H1 (cell line): ENCODE measurements at regions not wholly inside any gene's neighbourhood (a gene's known extent, or its start where the extent isn't known, plus 50 kb on each side); places are given as distances from the start of the nearest gene placed in this dataset.

Experiments
- CTCF ChIA-PET: fragments of 300-600 bp; sonication (Branson Sonifier 250); formaldehyde crosslinking; loops from one replicate; lab custom pipeline; 2021; ENCODE audit not compliant: partially characterized antibody; lab: Charles Lee
- POLR2A ChIA-PET: fragments of 300-600 bp; sonication (Branson Sonifier 250); formaldehyde crosslinking; loops from one replicate; lab custom pipeline; 2021; ENCODE audit warnings: inconsistent platforms; ENCODE audit not compliant: partially characterized antibody; lab: Charles Lee
- DNase-seq, 2 experiments: peaks; one replicate each; pipeline versions ENCODE4 v3.0.0 to v3.0.0-alpha.2; 2010 to 2022; ENCODE audit warnings: low spot score in 2 of 2, low read depth in 1 of 2, mixed read lengths in 1 of 2
- FAIRE-seq: peaks from 2 replicates; lab custom pipeline; 2011; peaks lifted over from hg19 to GRCh38; lab: Jason Lieb, UNC
- H2AFZ ChIP-seq: 2 replicates; pipeline ENCODE4 v1.8.1; 2012; ENCODE audit warnings: low read length, inconsistent platforms
- H2AK5ac ChIP-seq: 2 replicates; pipeline ENCODE4 v1.6.1; 2013; ENCODE audit warnings: low read depth, low read length
- H2BK120ac ChIP-seq: replicated peaks from 2 replicates; pipeline ENCODE3; 2013; ENCODE audit warnings: low read depth, low read length, inconsistent platforms
- H2BK12ac ChIP-seq: 2 replicates; pipeline ENCODE4 v1.6.1; 2013; ENCODE audit warnings: low read depth, low read length
- H2BK15ac ChIP-seq: 2 replicates; pipeline ENCODE4 v1.6.1; 2013; ENCODE audit warnings: low read length
- H2BK20ac ChIP-seq: 2 replicates; pipeline ENCODE4 v1.6.1; 2013; ENCODE audit warnings: low read length
- H2BK5ac ChIP-seq: 2 replicates; pipeline ENCODE4 v1.6.1; 2013; ENCODE audit warnings: low read depth, low read length
- H3K14ac ChIP-seq: 2 replicates; pipeline ENCODE4 v1.6.1; 2013; ENCODE audit warnings: inconsistent platforms; ENCODE audit not compliant: insufficient read length
- H3K18ac ChIP-seq: 2 replicates; pipeline ENCODE4 v1.6.1; 2013; ENCODE audit warnings: low read length; ENCODE audit errors: extremely low read depth
- H3K23ac ChIP-seq: 2 replicates; pipeline ENCODE4 v1.6.1; 2013; ENCODE audit warnings: inconsistent platforms; ENCODE audit not compliant: insufficient read length
- H3K23me2 ChIP-seq: 2 replicates; pipeline ENCODE4 v1.6.1; 2013; ENCODE audit warnings: low read depth, low read length
- H3K27ac ChIP-seq: 2 replicates; pipeline ENCODE4 v1.6.1; 2011; ENCODE audit warnings: low read depth, low read length, inconsistent platforms
- H3K27me3 ChIP-seq, 4 experiments: replicated peaks in 1 of 4; 1 replicate in 1 of 4; 2 replicates in 3 of 4; pipeline versions ENCODE4 v1.6.1 to v1.8.1; 2011 to 2013; ENCODE audit warnings: low read length in 3 of 4, mild to moderate bottlenecking in 3 of 4, inconsistent platforms in 2 of 4, mixed read lengths in 2 of 4, moderate library complexity in 1 of 4; ENCODE audit not compliant: control insufficient read depth in 3 of 4, insufficient read depth in 3 of 4; ENCODE audit errors: extremely low read depth in 1 of 4
- H3K36me3 ChIP-seq, 4 experiments: 2 replicates each; pipeline versions ENCODE4 v1.6.1 to v1.8.1; 2011 to 2013; ENCODE audit warnings: mild to moderate bottlenecking in 4 of 4, low read length in 3 of 4, moderate library complexity in 2 of 4, control low read depth in 1 of 4, inconsistent platforms in 1 of 4; ENCODE audit not compliant: insufficient read depth in 4 of 4, control insufficient read depth in 2 of 4
- H3K4ac ChIP-seq: replicated peaks from 2 replicates; pipeline ENCODE3; 2013; ENCODE audit warnings: low read length, low read depth, mixed read lengths, inconsistent platforms; ENCODE audit not compliant: insufficient read length
- H3K4me1 ChIP-seq, 4 experiments: replicated peaks in 1 of 4; 1 replicate in 1 of 4; 2 replicates in 3 of 4; pipeline versions ENCODE4 v1.6.1 to v1.8.1; 2011 to 2013; ENCODE audit warnings: low read length in 3 of 4, inconsistent platforms in 2 of 4, mixed read lengths in 1 of 4; ENCODE audit not compliant: insufficient read depth in 4 of 4, control insufficient read depth in 3 of 4
- H3K4me2 ChIP-seq, 2 experiments: 2 replicates each; pipeline versions ENCODE4 v1.6.1 to v1.8.1; 2011 to 2013; ENCODE audit warnings: low read depth in 2 of 2, low read length in 2 of 2, control low read depth in 1 of 2, inconsistent platforms in 1 of 2, mild to moderate bottlenecking in 1 of 2; ENCODE audit not compliant: insufficient read depth in 1 of 2
- H3K4me3 ChIP-seq, 4 experiments: fragments of 200-600, 300-600 bp in 1 of 4; sonication (generic), shearing (Covaris generic), sonication (Bioruptor Twin) in 1 of 4; 2 replicates each; pipeline versions ENCODE4 v1.5.1 to v1.8.1; 2011 to 2016; ENCODE audit warnings: low read length in 4 of 4, low read depth in 3 of 4, control low read depth in 2 of 4, inconsistent platforms in 2 of 4, mild to moderate bottlenecking in 2 of 4, mixed read lengths in 1 of 4, moderate library complexity in 1 of 4; ENCODE audit not compliant: insufficient read depth in 2 of 4; ENCODE audit errors: extremely low read depth in 1 of 4
- H3K56ac ChIP-seq: replicated peaks from 2 replicates; pipeline ENCODE3; 2013; ENCODE audit warnings: low read depth, mild to moderate bottlenecking, mixed read lengths, low read length, inconsistent platforms; ENCODE audit not compliant: insufficient read length
- H3K79me1 ChIP-seq: 2 replicates; pipeline ENCODE4 v1.6.1; 2013; ENCODE audit warnings: low read depth, low read length, control low read depth
- H3K79me2 ChIP-seq, 2 experiments: 2 replicates each; pipeline versions ENCODE4 v1.6.1 to v1.8.1; 2012 to 2013; ENCODE audit warnings: low read length in 2 of 2, mild to moderate bottlenecking in 2 of 2, inconsistent platforms in 1 of 2; ENCODE audit not compliant: insufficient read depth in 2 of 2, control insufficient read depth in 1 of 2
- H3K9ac ChIP-seq, 4 experiments: replicated peaks in 1 of 4; 1 replicate in 1 of 4; 2 replicates in 3 of 4; pipeline versions ENCODE4 v1.6.1 to v1.8.1; 2011 to 2013; ENCODE audit warnings: low read depth in 3 of 4, low read length in 3 of 4, control low read depth in 2 of 4, mild to moderate bottlenecking in 2 of 4, moderate library complexity in 2 of 4, inconsistent platforms in 1 of 4; ENCODE audit errors: extremely low read depth in 1 of 4
- H3K9me3 ChIP-seq, 2 experiments: 2 replicates each; pipeline versions ENCODE4 v1.6.1 to v1.8.1; 2012 to 2013; ENCODE audit warnings: mild to moderate bottlenecking in 2 of 2, moderate library complexity in 2 of 2, control low read depth in 1 of 2, inconsistent platforms in 1 of 2, low read depth in 1 of 2, low read length in 1 of 2, mixed read lengths in 1 of 2; ENCODE audit not compliant: insufficient read depth in 2 of 2
- H4K20me1 ChIP-seq, 2 experiments: replicated peaks in 1 of 2; 2 replicates each; pipeline versions ENCODE3 to v1.8.1; 2011 to 2013; ENCODE audit warnings: inconsistent platforms in 2 of 2, low read length in 2 of 2, mild to moderate bottlenecking in 1 of 2; ENCODE audit not compliant: insufficient read depth in 2 of 2, control insufficient read depth in 1 of 2
- H4K5ac ChIP-seq: 2 replicates; pipeline ENCODE4 v1.6.1; 2013; ENCODE audit warnings: low read length, low read depth, mixed read lengths, inconsistent platforms; ENCODE audit not compliant: insufficient read length
- H4K8ac ChIP-seq: 2 replicates; pipeline ENCODE4 v1.8.0; 2013; ENCODE audit warnings: mild to moderate bottlenecking, moderate library complexity, low read length, inconsistent platforms; ENCODE audit not compliant: insufficient read depth; ENCODE audit errors: extremely low read depth
- H4K91ac ChIP-seq: replicated peaks from 2 replicates; pipeline ENCODE3; 2013; ENCODE audit warnings: low read length, mixed read lengths, inconsistent platforms; ENCODE audit not compliant: insufficient read length
- ASH2L ChIP-seq: fragments of 200-600, 300-600 bp; sonication (generic); IDR thresholded peaks from one replicate; pipeline ENCODE4 v1.7.1; 2017; ENCODE audit warnings: low read length
- CBX5 ChIP-seq: fragments of 300-800, 300-1000 bp; sonication (generic); IDR thresholded peaks from 2 replicates; pipeline ENCODE4 v1.7.1; 2016; ENCODE audit warnings: antibody characterized with exemption, low read length, low read depth
- CEBPB ChIP-seq: IDR thresholded peaks from 2 replicates; pipeline ENCODE4 v1.6.1; 2012; ENCODE audit warnings: low read depth, low read length
- E2F6 ChIP-seq: IDR thresholded peaks from 2 replicates; pipeline ENCODE4 v1.6.1; 2012; ENCODE audit warnings: inconsistent platforms
- GABPA ChIP-seq: IDR thresholded peaks from 2 replicates; pipeline ENCODE4 v1.6.1; 2011; ENCODE audit warnings: mild to moderate bottlenecking, low read length, moderate library complexity, borderline replicate concordance; ENCODE audit not compliant: insufficient read depth
- RFX5 ChIP-seq: IDR thresholded peaks from 2 replicates; pipeline ENCODE4 v1.6.1; 2011; ENCODE audit warnings: low read depth, low read length, improper control_type of control experiment, borderline replicate concordance
- RNF2 ChIP-seq: fragments of 200-900, 300-1000 bp; sonication (generic); IDR thresholded peaks from 2 replicates; pipeline ENCODE4 v1.7.1; 2016; ENCODE audit warnings: borderline replicate concordance, low read depth, mild to moderate bottlenecking, antibody characterized with exemption, low read length; ENCODE audit not compliant: poor library complexity, severe bottlenecking; ENCODE audit errors: missing control alignments
- SRF ChIP-seq: IDR thresholded peaks from 2 replicates; pipeline ENCODE4 v1.6.1; 2011; ENCODE audit warnings: mild to moderate bottlenecking, low read depth, low read length, moderate library complexity
- TAF7 ChIP-seq: optimal IDR thresholded peaks from 2 replicates; pipeline ENCODE3; 2011; ENCODE audit warnings: low read depth, mild to moderate bottlenecking, inconsistent platforms, low read length, moderate library complexity, borderline replicate concordance
- TEAD4 ChIP-seq: IDR thresholded peaks from 2 replicates; pipeline ENCODE4 v1.6.1; 2012; ENCODE audit warnings: low read depth, low read length, inconsistent platforms, mixed read lengths
- YY1 ChIP-seq: IDR thresholded peaks from 2 replicates; pipeline ENCODE4 v1.6.1; 2011; ENCODE audit warnings: low read depth, mild to moderate bottlenecking, low read length
- WGBS, 2 experiments: shearing (Covaris generic) in 1 of 2; methylation state at CpG; one replicate each; pipeline versions ENCODE4 v1.1.6 to v1.1.7; 2013 to 2015; ENCODE audit warnings: low lambda C conversion rate in 2 of 2, mixed read lengths in 2 of 2, inconsistent platforms in 1 of 2, low coverage in 1 of 2, missing lambda C conversion rate in 1 of 2; ENCODE audit not compliant: insufficient replicate concordance in 2 of 2, insufficient coverage in 1 of 2, insufficient read length in 1 of 2; ENCODE audit errors: extremely low coverage in 1 of 2, missing lambda C conversion rate in 1 of 2; 5-methylcytosine and 5-hydroxymethylcytosine counted together

DNA sequence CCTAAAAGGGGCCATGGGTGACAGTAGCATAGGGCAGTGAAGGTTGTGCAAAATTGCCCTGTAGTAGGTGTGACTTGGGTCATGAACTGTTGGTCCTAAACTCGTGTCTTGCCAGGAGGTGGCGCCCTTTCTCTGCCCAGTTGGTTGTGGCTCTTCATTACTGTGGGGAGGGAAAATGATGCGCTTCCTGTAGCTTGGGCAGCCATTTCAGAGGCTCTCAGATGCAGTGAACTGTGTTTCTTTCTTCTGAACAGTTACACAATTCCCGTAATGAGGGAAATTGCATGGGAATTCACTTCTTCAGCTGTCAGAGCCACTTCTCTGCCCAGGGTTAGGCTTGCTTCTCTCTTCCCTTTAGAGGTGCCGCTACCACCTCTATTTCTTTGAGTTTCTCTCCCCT is 148.1 kb upstream of the NRXN3 start:
- FAIRE-seq: peak; percentile 94
- TF ChIP-seq E2F6: peak; percentile 38; the same call in 1 of the 2 replicates
- TF ChIP-seq CEBPB: peak; percentile 16; the same call in 1 of the 2 replicates
- TF ChIP-seq TAF7: no peak
- TF ChIP-seq TEAD4: peak; percentile 55; the same call in 1 of the 2 replicates
- TF ChIP-seq ASH2L: no peak
- TF ChIP-seq RFX5: no peak
- no peak for TF ChIP-seq CBX5
- TF ChIP-seq RNF2: no peak
- no peak for TF ChIP-seq GABPA
- TF ChIP-seq SRF: no peak
- TF ChIP-seq YY1: peak; percentile 92

More for the DNA sequence above, 148.1 kb upstream of the NRXN3 start:
- Histone ChIP-seq H3K27me3 (no peaks in the 10 kb centered on the region), H4K5ac (no peak overlapping the region), H3K4me2 (no peak overlapping the region), H3K79me1 (no peaks in the 10 kb centered on the region), H2BK12ac (no peak overlapping the region), H4K8ac (no peak overlapping the region), H3K4me3 (no peak overlapping the region), H3K27ac (no peak overlapping the region), H2BK20ac (no peak overlapping the region), H2AK5ac (no peak overlapping the region), H3K36me3 (no peaks in the 10 kb centered on the region), H3K79me2 (no peaks in the 10 kb centered on the region), H2BK5ac (no peak overlapping the region), H3K23ac (no peak overlapping the region), H2BK120ac (no peak overlapping the region), H3K4me1 (no peaks in the 10 kb centered on the region; a peak in 2 of 7 replicates), H3K4ac (no peak overlapping the region), H3K9me3 (no peaks in the 10 kb centered on the region), H3K18ac (no peak overlapping the region; the same call in 1 of the 2 replicates), H4K91ac (no peak overlapping the region), H4K20me1 (no peaks in the 10 kb centered on the region), H3K56ac (no peak overlapping the region), H2BK15ac (no peak overlapping the region), H3K14ac (no peak overlapping the region), H3K9ac (no peak overlapping the region), H2AFZ (peak overlapping the region; percentile 89), H3K23me2 (no peaks in the 10 kb centered on the region)
- ChIA-PET POLR2A (interaction anchor here (1.2 kb wide), 1 partner anchor 135 kb away, joined by 3 read pairs; no protein-coding TSS in a partner anchor), CTCF (interaction anchor here (0.7 to 2.9 kb wide), 47 partner anchors 11 to 814 kb away, joined by 3 to 35 read pairs (median 4); no protein-coding TSS in a partner anchor)
- peak; percentile 68 to 95 for DNase-seq
- WGBS, 2 experiments: 47% methylated on average over 5 of the region's 5 CpGs; no CpG with 5 or more reads in 1 of the 2 experiments
